VCaP (cell line): ENCODE measurements at regions not wholly inside any gene's neighbourhood (a gene's known extent, or its start where the extent isn't known, plus 50 kb on each side); places are given as distances from the start of the nearest gene placed in this dataset.

Experiments used
- H3K27ac ChIP-seq: fragments of 450-650 bp; 2 replicates; pipeline ENCODE4 v1.5.1; 2017
- CTCF ChIP-seq: fragments of 450-650 bp; conservative IDR thresholded peaks from 2 replicates; pipeline ENCODE4 v1.5.1; 2017; ENCODE audit warnings: mild to moderate bottlenecking, moderate library complexity

DNA sequence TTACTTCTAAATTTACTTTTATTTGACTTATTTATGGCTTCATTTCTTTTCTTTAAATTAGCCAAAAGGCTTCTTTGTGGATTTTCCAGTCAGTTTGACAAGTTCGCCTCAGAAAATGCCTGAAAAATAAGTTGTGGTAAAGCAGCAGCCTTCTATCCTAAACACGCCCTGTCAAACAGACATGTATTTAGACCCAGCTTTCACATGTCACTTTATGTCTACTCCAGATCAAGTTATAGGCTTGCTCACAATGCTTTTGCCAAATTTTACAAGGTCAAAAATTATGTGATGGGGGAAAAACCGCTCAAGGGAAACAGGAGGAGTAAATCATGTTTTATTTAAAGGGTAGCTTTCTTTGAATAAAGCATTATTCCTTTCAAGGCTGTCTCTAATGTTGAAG, 615.0 kb downstream of the HDGFL1 start:
- TF ChIP-seq CTCF, result no peak
- H3K27ac ChIP-seq, result no peak overlapping the region

- no peak overlapping the region for H3K27ac ChIP-seq
- no peak for TF ChIP-seq CTCF
Observed at GRCh38 chr6:23195487-23195886, 626.1 kb downstream of the HDGFL1 start.

GRCh38 chr6:23199541-23199940, 630.2 kb downstream of the HDGFL1 start:
- H3K27ac ChIP-seq, result no peak overlapping the region
- TF ChIP-seq CTCF, result no peak

DNA sequence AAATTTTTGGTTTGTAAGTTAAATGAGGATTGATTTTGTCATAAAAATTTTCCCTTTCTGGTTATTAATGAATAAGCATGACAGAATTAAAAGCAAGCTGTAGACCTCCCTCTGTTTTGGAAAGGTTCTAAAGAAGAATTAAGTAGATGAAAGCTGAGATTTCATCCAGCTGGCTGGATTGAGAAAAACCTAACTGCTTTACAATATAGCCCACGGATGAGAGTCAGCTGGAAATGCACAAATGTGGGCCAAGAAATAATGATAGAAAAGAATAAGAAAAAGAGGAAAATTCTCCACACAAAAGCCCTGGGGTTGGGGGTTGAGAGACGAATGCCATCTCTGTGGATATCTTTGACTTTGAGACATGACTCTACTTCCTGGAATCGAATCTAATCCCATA, 631.6 kb downstream of the HDGFL1 start:
- no peak overlapping the region for H3K27ac ChIP-seq
- TF ChIP-seq CTCF, result no peak

DNA sequence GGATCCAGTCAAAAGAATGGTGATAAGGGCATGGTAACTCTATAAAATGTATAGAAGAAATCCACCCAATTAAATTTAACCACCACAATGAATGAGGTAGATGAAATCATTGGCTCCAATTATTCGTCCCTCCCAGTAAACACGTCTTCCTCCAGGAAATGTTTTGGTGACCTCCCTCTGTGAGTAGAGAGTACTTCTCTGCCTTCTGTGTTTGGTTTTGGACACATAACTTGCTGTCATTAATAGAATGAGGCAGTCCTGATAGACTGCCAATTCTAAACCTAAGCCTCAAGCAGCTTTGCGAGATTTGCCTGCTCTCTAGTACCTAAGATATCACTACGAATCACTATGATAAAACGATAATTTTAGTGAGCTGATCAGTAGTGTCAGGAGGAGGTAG, 632.8 kb downstream of the HDGFL1 start:
- no peak for TF ChIP-seq CTCF
- no peak overlapping the region for H3K27ac ChIP-seq

- H3K27ac ChIP-seq, result no peak overlapping the region
- no peak for TF ChIP-seq CTCF
Observed at GRCh38 chr6:23212398-23212797, 643.0 kb downstream of the HDGFL1 start.

DNA sequence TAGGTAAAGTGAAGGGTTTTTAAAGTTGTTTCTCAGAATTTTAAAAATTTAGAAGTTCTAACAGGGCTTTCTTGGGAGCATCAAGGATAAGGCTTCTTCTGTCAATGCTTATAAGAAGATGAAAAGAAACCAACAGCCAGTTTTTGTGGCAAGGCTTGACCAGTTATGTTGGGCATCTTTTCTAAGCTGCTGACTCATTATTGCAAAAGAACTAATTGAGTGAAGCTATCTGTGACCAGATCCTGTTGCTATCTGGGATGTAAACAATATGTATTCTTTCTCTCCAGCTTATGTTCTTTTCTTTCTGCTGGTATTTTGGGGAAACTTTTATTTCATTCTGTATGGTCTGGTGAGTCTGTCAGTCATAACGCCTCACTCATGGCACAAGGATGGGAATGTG, 643.8 kb downstream of the HDGFL1 start:
- no peak overlapping the region for H3K27ac ChIP-seq
- TF ChIP-seq CTCF, result no peak

- TF ChIP-seq CTCF, result no peak
- H3K27ac ChIP-seq, result no peak overlapping the region
Observed at GRCh38 chr6:23213651-23214050, 644.3 kb downstream of the HDGFL1 start.
